ENCODE measurements at regions not wholly inside any gene's neighbourhood (a gene's known extent, or its start where the extent isn't known, plus 50 kb on each side); places are given as distances from the start of the nearest gene placed in this dataset.

DNA sequence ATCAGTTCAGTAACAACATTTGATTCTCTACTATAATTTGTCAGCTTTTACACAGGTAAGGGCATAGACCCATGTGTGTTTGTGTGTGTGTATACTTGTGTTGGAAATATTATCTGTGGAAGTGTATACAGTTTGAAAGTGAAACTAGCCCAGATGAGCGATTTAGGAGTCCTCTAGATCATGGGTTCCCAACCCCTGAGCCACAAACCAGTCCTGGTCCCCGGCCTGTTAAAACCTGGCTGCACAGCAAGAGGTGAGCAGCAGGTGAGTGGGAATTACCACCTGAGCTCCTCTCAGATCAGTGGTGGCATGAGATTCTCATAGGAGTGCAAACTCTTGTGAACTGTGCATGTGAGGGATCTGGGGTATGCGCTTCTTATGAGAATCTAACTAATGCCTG lies 1221.5 kb upstream of the SORCS1 start:
- no peaks in the 10 kb centered on the region for H3K36me3 ChIP-seq
- intact Hi-C loops (cut with DNase I; ENCODE audit: low total_unique reads) = no loop called here
- H3K27me3 ChIP-seq (replicated peaks in 1 of 7) = no peaks in the 10 kb centered on the region
- no peak for DNase-seq
- no peak overlapping the region for H3K27ac ChIP-seq
- H3K9me3 ChIP-seq = no peaks in the 10 kb centered on the region
- peaks cover 0 to 11% (median 0%) of the 10 kb centered on the region in 6 donors for H3K4me1 ChIP-seq
- no peak for TF ChIP-seq POLR2AphosphoS5 (IDR thresholded peaks at IDR 0.05)
- TF ChIP-seq, protein P1, sequence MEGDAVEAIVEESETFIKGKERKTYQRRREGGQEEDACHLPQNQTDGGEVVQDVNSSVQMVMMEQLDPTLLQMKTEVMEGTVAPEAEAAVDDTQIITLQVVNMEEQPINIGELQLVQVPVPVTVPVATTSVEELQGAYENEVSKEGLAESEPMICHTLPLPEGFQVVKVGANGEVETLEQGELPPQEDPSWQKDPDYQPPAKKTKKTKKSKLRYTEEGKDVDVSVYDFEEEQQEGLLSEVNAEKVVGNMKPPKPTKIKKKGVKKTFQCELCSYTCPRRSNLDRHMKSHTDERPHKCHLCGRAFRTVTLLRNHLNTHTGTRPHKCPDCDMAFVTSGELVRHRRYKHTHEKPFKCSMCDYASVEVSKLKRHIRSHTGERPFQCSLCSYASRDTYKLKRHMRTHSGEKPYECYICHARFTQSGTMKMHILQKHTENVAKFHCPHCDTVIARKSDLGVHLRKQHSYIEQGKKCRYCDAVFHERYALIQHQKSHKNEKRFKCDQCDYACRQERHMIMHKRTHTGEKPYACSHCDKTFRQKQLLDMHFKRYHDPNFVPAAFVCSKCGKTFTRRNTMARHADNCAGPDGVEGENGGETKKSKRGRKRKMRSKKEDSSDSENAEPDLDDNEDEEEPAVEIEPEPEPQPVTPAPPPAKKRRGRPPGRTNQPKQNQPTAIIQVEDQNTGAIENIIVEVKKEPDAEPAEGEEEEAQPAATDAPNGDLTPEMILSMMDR (IDR thresholded peaks at IDR 0.05 in 8 of 11, conservative IDR thresholded peaks at IDR 0.05 in 3 of 11) = no peak
- no peak for TF ChIP-seq POLR2A (IDR thresholded peaks at IDR 0.05)
- H3K4me3 ChIP-seq = no peak overlapping the region
- WGBS, 5 donors = 67 to 84% (median 76%) methylated on average over 3 of the region's 3 CpGs

GRCh38 chr10:108384378-108384777 lies 1219.9 kb upstream of the SORCS1 start:
- Histone ChIP-seq H3K27ac (no peak overlapping the region), H3K36me3 (no peaks in the 10 kb centered on the region), H3K4me1 (peaks cover 0 to 11% (median 0%) of the 10 kb centered on the region in 6 donors), H3K9me3 (no peaks in the 10 kb centered on the region), H3K4me3 (no peak overlapping the region), H3K27me3 (replicated peaks in 1 of 7) (no peaks in the 10 kb centered on the region)
- intact Hi-C loops (cut with DNase I; ENCODE audit: low total_unique reads) = no loop called here
- no peak for DNase-seq
- no peak for TF ChIP-seq POLR2AphosphoS5 (IDR thresholded peaks at IDR 0.05)
- TF ChIP-seq, protein P1 (IDR thresholded peaks at IDR 0.05 in 8 of 11, conservative IDR thresholded peaks at IDR 0.05 in 3 of 11) = no peak
- no peak for TF ChIP-seq POLR2A (IDR thresholded peaks at IDR 0.05)
- 57 to 78% (median 59%) methylated on average over 1 of the region's 1 CpG for WGBS, 5 donors

GRCh38 chr10:108378779-108379178 lies 1214.3 kb upstream of the SORCS1 start:
- no peaks in the 10 kb centered on the region for H3K36me3 ChIP-seq
- no peaks in the 10 kb centered on the region for H3K27me3 ChIP-seq (replicated peaks in 1 of 7)
- TF ChIP-seq, protein P1 (IDR thresholded peaks at IDR 0.05 in 8 of 11, conservative IDR thresholded peaks at IDR 0.05 in 3 of 11) = no peak
- no peak for TF ChIP-seq POLR2A (IDR thresholded peaks at IDR 0.05)
- TF ChIP-seq POLR2AphosphoS5 (IDR thresholded peaks at IDR 0.05) = no peak
- no peak overlapping the region for H3K4me3 ChIP-seq
- H3K27ac ChIP-seq = no peak overlapping the region
- H3K4me1 ChIP-seq = no peaks in the 10 kb centered on the region
- no peak for DNase-seq
- no peaks in the 10 kb centered on the region for H3K9me3 ChIP-seq
- intact Hi-C loops (cut with DNase I; ENCODE audit: low total_unique reads) = no loop called here

- TF ChIP-seq POLR2A (IDR thresholded peaks at IDR 0.05) (no peak), POLR2AphosphoS5 (IDR thresholded peaks at IDR 0.05) (no peak)
- TF ChIP-seq, protein P1 (IDR thresholded peaks at IDR 0.05 in 8 of 11, conservative IDR thresholded peaks at IDR 0.05 in 3 of 11) = no peak
- H3K4me3 ChIP-seq = no peak overlapping the region
- intact Hi-C loops (cut with DNase I; ENCODE audit: low total_unique reads) = no loop called here
Observed at GRCh38 chr10:108375691-108376090, 1211.2 kb upstream of the SORCS1 start.

More at GRCh38 chr10:108375691-108376090, 1211.2 kb upstream of the SORCS1 start:
- H3K27ac ChIP-seq = no peak overlapping the region
- DNase-seq = no peak
- H3K27me3 ChIP-seq (replicated peaks in 1 of 7) = no peaks in the 10 kb centered on the region
- H3K9me3 ChIP-seq = peaks cover 0 to 16% (median 5%) of the 10 kb centered on the region in 8 donors
- H3K4me1 ChIP-seq = no peaks in the 10 kb centered on the region
- no peaks in the 10 kb centered on the region for H3K36me3 ChIP-seq

Measured in spleen (tissue), 11 donors.